ENCODE measurements at regions not wholly inside any gene's neighbourhood (a gene's known extent, or its start where the extent isn't known, plus 50 kb on each side); places are given as distances from the start of the nearest gene placed in this dataset.
"Not testable (repeated sequence)": the region's sequence is repeated elsewhere in the genome, so short reads cannot be mapped to it uniquely, and the experiment has no call there.

- DNase-seq = no peak
These were observed 304.2 kb downstream of the DNAH5 start for GRCh38 chr5:13640270-13640669.

- DNase-seq = no peak
These were observed 311.8 kb downstream of the DNAH5 start for GRCh38 chr5:13632676-13633075.

DNA sequence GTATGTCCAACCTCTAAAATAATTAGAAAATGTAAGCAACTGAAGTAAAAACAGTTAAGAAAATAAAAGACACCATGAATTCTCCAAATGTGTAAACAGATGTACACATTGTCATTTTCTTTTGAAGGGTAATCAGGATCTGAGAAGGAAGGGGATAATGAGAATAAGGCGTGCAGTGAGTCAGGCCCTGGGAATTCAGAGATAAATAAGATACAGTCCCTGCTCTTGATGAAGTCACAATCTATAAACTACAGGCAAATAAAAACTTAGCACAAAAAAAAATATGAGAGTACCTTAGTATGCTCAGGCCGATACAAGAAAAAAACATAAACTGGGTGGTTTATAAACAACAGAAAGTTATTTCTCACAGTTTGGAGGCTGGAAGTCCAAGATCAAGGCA, 315.3 kb downstream of the DNAH5 start:
- no peak for DNase-seq

DNA sequence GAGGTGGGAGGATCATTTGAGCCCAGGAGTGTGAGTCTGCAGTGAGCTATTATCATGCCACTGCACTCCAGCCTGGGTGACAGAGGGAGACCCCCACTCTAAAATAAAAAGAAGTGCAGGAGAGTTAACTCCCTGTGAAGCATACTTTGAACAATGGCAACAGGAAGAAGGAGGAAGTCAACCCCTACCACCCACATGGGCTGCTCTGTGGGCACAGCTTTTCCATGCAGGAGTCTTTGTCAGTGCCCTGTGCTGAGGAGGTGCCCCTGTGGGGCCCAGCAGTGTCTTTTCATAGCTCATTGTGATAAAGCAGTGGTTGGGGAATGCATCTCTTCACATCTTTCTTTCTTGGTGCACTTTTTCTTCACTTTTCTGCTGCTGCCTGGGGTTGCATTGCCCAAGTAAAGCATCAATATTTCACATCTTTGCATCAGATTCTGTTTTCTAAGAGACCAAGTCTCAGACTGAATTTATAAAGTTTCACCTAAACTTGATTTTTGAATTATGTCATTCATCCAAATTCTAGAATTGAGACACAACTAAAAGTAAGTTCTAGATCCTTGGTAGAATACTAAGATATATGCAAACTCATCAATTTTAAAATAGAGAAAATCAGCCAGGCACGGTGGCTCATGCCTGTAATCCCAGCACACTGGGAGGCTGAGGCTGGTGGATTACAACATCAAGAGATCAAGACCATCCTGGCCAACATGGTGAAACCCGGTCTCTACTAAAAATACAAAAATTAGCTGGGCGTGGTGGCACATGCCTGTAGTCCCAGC, 316.6 kb downstream of the DNAH5 start:
- no peak for DNase-seq

DNA sequence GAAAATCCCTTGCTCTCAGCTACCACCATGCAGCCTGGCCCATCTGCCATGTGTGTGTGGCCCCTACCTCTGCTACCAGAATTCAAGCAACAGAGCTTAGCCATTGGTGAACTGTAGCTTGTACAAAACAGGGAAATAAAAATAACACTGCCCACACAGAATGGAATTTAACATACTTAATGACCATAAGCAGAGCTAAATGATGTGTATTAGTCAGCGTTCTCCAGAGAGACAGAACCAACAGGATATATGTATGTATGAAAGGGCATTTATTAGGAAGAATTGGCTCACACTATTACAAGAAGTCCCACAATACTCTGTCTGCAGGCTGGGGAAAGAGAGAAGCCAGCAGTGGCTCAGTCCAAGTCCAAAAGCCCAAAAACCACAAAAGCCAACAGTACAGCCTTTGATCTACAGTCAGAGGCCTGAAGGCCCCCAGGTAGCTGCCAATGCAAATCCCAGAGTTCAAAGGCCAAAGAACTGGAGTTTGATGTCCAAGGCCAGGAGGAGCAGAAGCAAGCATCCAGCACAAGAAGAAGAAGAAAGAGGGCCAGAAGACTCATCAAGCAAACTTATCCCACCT, 318.8 kb downstream of the DNAH5 start:
- no peak for DNase-seq

DNA sequence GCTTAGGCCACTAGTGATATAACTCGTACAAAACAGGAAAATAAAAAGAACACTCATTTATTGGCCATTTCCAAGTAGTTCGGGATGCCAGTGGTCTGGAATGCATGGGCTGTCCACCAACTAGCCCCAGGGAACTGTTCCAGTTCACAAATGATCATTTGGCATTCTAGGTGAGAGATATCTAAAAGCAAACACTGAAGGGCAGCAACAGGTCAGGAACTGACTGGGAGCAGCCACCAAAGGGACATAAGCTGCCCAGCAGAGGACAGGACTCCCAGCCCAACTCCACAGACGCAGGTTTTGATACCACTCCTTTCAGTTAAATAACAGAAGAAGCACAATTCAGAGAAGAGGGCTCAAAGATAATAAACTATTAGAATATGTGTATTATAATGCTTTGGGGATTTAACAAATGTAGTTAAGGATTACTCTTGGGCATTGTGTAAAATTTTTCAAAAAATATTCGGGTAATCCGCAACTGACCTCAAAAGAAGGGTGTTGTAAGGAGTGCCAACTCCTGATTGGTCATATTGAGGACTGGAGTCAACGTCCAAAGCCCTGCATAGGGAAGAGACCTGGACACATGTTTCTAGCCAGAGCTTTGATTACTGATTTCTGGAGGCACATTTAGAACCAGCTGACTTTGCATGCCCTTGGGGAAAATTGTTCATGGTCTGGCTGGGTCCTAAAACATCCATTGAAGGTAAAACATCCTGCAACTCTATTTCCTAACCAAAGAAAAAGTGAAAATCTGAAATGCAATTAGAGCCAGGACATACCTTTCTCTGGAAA, 320.0 kb downstream of the DNAH5 start:
- DNase-seq = no peak

DNA sequence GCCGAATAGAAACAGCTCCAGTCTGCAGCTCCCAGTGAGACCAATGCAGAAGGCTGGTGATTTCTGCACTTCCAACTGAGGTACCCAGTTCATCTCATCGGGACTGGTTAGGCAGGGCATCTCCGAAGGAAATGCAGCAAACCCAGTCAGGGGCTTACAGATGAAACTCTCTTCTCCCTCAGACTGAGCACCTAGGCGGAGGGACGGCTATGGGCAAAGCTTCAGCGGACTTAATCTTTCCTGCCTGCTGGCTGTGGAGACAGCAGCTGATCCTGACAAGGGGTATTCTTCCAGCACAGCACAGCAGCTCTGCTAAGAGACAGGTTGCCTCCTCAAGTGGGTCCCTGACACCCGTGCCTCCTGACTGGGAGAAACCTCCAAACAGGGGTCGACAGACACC, 330.9 kb downstream of the DNAH5 start:
- no peak for DNase-seq

DNA sequence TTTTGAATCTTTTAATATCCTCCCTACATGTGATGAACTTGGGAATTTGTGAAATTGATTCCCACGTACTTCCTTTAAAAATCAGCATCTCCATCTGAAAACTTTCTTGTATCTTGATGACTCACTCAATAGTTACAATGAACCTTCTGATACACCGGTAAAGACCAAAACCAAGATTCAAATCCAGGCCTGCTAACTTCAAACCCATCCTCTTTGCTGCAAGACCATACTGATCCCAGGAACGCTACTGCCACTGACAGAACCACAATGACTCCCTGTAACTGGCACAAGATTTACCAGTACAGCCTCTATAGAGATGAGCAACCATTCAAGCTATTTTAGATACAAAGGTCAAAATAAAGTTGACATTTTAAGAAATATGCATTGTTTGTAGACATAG, 332.9 kb downstream of the DNAH5 start:
- no peak for DNase-seq

DNA sequence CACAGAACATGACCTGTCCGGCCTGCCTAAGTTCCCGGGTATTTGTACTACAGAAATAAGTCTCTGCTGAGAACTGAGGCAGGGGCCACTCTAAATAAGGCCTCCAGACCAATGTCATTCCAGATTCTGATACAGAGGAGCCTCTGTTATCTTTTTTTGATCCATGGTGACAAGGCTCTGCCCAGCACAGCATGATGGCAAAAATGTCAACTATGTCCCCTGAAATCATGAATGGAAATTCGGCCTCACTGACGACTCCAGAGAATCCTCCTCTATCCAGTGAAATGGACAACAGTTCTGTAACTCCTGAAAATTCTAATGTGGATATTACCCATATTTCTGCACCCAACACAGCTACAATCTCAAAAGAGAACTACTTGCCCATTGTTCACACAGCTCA, 335.0 kb downstream of the DNAH5 start:
- DNase-seq = no peak

GRCh38 chr5:13606051-13606450, 338.4 kb downstream of the DNAH5 start:
- peak; percentile 20 for DNase-seq

DNA sequence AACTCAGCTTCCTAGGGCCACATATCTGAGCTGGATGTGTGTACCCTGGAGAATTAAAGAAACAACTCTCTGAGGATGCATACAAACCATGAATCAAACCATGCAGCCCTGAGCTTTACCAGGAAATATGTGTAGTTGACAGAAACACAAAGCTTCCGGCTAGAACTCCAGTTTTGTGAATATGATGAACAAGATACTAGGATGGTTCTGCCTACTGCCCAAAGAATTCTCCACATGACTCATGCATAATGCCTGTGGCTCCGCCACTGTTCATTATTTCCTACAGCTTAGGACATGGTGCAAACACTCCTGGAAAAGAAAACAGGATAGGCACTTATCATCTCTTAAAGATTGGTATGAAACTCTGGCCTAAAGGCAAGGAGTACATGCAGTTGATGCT, 343.4 kb downstream of the DNAH5 start:
- DNase-seq = no peak

GRCh38 chr5:13595978-13596377, 348.5 kb downstream of the DNAH5 start:
- DNase-seq = no peak

- peak; percentile 18 for DNase-seq
These were observed 352.9 kb downstream of the DNAH5 start for GRCh38 chr5:13591621-13592020.

DNA sequence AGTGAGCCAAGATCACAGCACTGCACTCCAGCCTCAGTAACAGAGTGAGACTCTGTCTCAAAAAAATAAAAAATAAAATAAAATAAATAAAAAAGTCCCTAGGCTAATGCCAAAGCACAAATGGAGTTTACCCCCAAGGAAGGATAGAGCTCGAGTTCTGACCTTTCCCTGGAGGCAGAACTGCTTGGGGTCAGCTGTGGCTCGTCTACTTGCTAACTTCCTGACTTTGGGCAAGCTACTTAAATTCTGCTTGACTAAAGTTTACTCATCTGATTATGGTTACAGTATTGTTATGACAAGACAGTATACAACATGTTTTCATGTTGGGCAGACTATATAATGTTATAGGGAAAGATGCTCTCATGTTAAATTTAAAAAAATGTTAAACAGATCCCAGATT, 359.2 kb downstream of the DNAH5 start:
- no peak for DNase-seq

- DNase-seq = no peak
These were observed 362.6 kb downstream of the DNAH5 start for GRCh38 chr5:13581914-13582313.

GRCh38 chr5:13581132-13581531, 363.4 kb downstream of the DNAH5 start:
- no peak for DNase-seq

DNA sequence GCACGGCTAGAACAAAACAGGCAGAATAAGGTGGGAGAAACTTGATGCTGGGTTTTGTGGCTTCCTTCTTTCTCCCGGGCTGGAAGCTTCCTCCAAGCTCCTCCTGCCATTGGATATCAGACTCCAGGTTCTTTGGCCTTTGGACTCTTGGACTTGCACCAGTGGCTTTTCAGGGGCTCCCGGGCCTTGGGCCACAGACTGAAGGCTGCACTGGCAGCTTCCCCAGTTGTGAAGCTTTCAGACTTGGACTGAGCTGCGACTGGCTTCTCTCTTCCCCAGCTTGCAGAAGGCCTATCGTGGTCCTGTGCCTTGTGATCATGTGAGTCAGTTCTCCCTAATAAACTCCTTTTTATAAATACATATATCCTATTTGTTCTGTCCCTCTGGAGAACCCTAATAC, 364.4 kb downstream of the DNAH5 start:
- no peak for DNase-seq

GRCh38 chr5:13579091-13579490, 365.4 kb downstream of the DNAH5 start:
- not testable (repeated sequence) for DNase-seq

- DNase-seq = not testable (repeated sequence)
These were observed 366.0 kb downstream of the DNAH5 start for GRCh38 chr5:13578311-13579039.

GRCh38 chr5:13574574-13574973, 369.9 kb downstream of the DNAH5 start:
- DNase-seq = no peak

DNA sequence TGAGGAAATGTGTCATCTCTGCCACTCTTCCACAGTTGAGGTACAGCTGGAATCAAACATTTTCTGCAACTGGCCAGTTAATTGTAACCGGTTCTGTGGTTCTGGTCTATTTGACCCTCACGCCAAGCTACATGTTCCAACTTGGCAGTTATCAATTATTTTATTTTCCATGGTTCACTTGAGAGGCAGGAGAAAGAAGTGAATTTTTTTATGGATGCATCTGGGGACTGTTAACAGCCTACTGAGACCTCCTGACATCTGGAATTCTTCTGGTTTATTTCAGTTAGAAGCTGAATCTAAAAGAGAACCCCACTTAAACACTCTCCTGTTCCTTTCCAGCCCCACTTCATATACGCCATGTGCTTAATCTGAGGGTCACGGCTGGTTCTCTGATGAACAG, 372.3 kb downstream of the DNAH5 start:
- DNase-seq = no peak

GRCh38 chr5:13569090-13569715, 375.3 kb downstream of the DNAH5 start:
- no peak for DNase-seq

DNA sequence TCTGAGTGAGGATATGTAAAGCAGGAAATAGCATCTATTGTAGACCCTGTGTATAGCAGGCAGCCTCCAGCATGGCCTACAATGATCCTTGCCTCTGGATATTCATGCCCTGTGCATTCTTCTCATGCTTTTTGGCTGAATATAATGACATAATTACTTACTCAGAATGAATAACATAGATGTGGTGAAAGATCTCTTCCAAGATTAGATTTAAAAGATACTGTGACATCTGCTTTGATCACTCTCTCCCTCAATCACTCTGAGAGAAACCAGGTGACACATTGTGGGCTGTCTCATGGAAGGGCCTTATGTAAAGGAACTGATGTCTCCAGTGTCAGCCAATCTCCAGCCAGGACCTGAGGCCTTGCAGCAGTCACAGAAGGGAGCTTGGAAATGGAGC, 376.7 kb downstream of the DNAH5 start:
- no peak for DNase-seq

Measured in NCI-H69 (cell line).